Testis (tissue), 2 donors: ENCODE measurements at regions not wholly inside any gene's neighbourhood (a gene's known extent, or its start where the extent isn't known, plus 50 kb on each side); places are given as distances from the start of the nearest gene placed in this dataset.

Experiments
- POLR2A ChIP-seq: fragments of 450-650 bp; IDR thresholded peaks from one replicate; pipeline ENCODE4 v1.6.1; 2017; ENCODE audit warnings: antibody characterized with exemption, mild to moderate bottlenecking, moderate library complexity
- TF ChIP-seq, protein P1 (sequence below), 3 experiments: fragments of 450-650 bp in 2 of 3; fragments of 200-600 bp in 1 of 3; sonication (generic) in 1 of 3; IDR thresholded peaks; one replicate each; pipeline ENCODE4 v1.5.1; 2016 to 2019; ENCODE audit warnings: antibody characterized with exemption in 3 of 3, mild to moderate bottlenecking in 2 of 3, moderate library complexity in 1 of 3

DNA sequence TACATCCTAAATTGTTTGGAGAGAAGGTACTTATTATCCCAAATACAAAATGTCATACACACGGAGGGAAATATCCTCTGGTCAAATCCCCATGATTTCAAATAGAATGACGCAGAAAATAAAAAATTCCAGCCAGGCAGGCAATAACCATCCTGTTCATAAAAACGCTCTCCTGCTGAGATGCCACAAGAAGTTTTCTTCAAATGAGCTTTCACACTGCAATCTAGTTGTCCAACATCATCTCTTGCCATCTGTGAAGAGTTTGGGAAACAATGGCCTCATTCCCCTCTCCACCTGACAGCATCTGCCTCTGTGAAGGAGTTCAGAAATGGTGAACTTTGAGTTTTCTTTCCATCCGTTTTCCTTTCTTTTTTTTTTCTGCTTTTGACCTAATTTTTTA is 83.3 kb upstream of the SLC30A5 start:
- TF ChIP-seq, protein P1, sequence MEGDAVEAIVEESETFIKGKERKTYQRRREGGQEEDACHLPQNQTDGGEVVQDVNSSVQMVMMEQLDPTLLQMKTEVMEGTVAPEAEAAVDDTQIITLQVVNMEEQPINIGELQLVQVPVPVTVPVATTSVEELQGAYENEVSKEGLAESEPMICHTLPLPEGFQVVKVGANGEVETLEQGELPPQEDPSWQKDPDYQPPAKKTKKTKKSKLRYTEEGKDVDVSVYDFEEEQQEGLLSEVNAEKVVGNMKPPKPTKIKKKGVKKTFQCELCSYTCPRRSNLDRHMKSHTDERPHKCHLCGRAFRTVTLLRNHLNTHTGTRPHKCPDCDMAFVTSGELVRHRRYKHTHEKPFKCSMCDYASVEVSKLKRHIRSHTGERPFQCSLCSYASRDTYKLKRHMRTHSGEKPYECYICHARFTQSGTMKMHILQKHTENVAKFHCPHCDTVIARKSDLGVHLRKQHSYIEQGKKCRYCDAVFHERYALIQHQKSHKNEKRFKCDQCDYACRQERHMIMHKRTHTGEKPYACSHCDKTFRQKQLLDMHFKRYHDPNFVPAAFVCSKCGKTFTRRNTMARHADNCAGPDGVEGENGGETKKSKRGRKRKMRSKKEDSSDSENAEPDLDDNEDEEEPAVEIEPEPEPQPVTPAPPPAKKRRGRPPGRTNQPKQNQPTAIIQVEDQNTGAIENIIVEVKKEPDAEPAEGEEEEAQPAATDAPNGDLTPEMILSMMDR (IDR thresholded peaks at IDR 0.05) = no peak
- TF ChIP-seq POLR2A = no peak
